Astrocyte (in vitro differentiated cells and primary cell): ENCODE measurements at regions not wholly inside any gene's neighbourhood (a gene's known extent, or its start where the extent isn't known, plus 50 kb on each side); places are given as distances from the start of the nearest gene placed in this dataset.

ENCODE experiments used
- CTCF ChIP-seq: IDR thresholded peaks from 2 replicates; pipeline ENCODE4 v1.5.1; 2011; ENCODE audit warnings: low read depth, mild to moderate bottlenecking, inconsistent platforms, low read length, moderate library complexity; ENCODE audit not compliant: insufficient read depth
- EZH2 ChIP-seq: IDR thresholded peaks from 2 replicates; pipeline ENCODE4 v1.6.1; 2012; ENCODE audit warnings: mild to moderate bottlenecking, low read length, inconsistent platforms; ENCODE audit not compliant: insufficient read depth

GRCh38 chr13:18964942-18965341 is 216.7 kb downstream of the TUBA3C start:
- TF ChIP-seq CTCF = no peak
- no peak for TF ChIP-seq EZH2
